ENCODE measurements at regions not wholly inside any gene's neighbourhood (a gene's known extent, or its start where the extent isn't known, plus 50 kb on each side); places are given as distances from the start of the nearest gene placed in this dataset.
"Not testable (repeated sequence)": the region's sequence is repeated elsewhere in the genome, so short reads cannot be mapped to it uniquely, and the experiment has no call there.

DNA sequence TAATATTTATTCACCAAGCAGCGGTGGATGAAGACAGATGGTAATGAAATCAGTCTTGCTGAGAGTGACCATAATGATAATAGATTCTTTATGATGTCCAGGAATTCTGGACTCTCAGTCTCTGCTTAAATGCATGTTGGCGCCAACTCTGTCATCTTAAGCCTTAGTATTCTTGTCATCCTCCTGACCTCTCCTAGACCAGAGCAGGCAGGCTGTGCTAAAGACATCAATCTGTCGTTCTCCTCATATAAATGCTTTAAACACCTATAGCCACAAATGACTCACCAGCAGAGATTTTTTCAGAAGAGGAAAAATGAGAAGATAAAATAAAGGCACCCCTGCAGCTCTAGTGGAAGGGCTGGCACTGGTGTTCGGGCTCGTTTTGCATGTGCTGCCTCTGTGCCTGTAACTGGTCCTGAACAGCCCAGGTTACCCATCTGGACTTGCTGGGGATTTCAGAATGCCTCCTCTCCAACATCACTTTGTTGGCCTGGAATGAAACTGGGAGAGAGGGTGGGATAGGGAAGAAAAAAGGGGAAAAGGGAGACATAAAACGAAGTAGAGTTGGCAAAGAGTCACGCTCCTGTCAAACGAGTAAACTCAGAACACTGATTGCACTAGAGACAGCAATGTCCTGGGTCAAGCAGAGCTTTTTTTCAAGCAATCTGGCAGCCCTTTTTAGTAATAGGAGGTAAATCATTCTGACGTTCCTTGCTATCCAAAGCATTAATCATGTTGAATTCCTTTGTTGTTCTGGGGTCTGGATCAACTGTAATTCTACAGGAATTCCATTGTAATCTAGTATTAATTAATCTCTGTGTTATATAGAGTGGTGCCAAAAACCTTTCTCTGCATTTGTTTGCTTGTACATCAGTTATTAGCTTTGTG, 195.5 kb upstream of the CLINT1 start:
- in situ Hi-C loops (cut with MboI; ENCODE audit: low sequenced_read_pairs) = no loop called here

DNA sequence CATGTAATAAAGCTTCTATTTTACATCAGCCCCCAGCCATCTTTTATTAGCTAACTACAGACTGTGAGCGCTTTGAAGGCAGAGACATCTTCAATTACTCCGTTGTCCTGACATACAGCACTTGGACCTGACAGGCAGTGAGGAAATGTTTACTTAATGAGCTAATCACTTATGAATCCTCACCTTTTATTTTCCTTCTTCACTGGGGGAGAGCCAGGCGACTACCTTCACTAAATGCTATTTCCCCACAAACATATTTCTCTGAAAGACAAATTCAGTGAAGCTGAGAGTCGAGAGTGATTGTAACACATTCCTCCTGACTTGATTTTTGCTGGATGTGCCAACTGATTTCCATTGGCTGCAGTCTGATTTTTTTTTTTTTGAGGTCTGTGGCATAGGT, 192.1 kb upstream of the CLINT1 start:
- in situ Hi-C loops (cut with MboI; ENCODE audit: low sequenced_read_pairs) = no loop called here

DNA sequence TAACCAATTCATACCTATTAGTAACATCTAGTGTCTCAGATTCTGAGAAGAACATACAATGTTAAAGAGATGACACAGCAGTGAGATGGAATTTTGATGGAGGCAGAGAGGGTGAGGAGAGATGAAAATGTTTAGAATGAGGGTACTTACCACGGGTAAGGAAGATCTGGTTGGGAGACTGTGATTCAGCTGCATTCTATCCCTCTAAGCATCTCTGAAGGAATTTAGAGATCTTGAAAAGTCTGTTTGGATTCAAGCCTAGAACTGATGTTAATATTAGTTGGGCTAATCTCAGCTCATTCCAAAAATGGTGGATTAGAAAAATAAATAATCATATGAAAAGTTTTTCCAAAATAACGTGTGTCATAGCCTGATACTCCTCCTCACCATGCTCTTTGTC, 191.5 kb upstream of the CLINT1 start:
- in situ Hi-C loops (cut with MboI; ENCODE audit: low sequenced_read_pairs) = no loop called here

DNA sequence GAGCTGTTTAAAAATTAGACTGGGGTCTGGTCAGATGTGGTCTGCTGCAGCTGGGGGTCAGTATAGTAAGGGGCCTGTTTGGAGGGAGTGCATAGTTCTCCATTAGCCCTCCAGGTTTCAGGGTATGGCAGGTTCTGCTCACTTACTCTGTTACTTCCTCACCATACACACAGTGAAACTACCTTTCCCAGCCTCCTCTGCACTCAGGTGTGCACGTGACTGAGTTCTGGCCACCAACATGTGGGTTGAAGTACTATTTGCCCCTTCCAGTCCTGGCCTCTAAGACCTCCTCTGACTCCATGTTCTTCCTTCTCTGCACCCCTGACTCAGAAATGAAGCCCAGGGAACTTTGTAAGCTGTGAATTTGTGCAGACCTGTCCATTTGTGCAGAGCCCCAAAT, 190.5 kb upstream of the CLINT1 start:
- in situ Hi-C loops (cut with MboI; ENCODE audit: low sequenced_read_pairs) = no loop called here

DNA sequence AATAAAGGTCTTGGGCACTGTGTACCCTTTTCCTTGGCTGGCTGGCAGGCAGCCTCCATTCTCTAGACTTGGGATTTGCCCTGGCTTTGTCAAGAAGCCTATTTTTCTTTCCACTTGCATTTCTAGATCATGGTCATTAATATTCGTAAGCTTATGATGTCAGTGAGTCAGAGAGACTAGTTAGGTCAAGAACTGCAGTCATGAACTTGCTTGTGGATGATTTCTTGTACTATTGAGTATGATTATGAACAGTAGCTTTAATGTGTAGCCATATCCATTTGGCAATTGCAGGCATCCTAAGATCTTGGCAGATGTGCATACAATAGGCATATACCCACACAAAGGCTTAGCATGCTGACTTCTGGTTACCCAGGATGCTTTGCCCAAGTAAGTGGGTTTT, 186.8 kb upstream of the CLINT1 start:
- in situ Hi-C loops (cut with MboI; ENCODE audit: low sequenced_read_pairs) = no loop called here

DNA sequence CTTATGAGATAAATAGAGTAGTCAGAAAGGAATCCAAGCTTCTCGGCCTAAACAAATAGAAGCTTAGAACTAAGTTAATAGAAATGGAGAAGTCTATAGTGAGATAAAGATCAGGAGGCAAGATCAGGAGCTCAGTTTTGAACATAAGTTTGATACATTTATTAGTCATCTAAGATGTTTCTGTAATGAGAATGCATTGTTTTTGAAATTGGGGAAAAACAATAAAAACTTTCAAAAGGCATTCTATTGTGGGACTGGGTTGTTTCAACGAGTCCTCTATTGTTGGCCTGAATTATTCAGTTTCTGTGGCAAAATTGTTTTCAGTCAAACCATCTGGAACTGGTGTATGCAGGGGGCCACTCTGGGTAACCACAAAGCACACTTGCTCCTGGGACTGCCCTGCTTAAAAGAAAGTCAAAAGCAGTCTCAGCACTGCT, 181.0 kb upstream of the CLINT1 start:
- in situ Hi-C loops (cut with MboI; ENCODE audit: low sequenced_read_pairs) = no loop called here

DNA sequence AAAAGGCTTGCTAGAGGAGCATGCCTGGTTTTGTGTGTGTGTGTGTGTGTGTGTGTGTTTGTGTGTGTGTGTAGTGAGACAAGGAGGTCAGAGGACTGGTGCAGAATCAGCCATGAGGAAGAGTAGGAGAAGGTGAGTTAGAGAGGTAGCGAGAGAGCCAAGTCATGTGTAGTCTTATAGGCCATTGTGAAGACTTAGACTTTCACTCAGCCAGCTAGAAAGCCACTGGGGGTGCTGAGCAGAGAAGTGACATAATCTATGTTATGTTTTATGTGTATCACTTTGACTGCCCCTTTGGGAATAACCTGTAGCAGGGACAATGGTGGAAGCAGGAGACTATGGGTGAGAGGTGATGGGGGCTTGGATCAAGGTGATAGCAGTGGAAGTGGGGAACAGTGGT, 180.5 kb upstream of the CLINT1 start:
- in situ Hi-C loops (cut with MboI; ENCODE audit: low sequenced_read_pairs) = no loop called here

DNA sequence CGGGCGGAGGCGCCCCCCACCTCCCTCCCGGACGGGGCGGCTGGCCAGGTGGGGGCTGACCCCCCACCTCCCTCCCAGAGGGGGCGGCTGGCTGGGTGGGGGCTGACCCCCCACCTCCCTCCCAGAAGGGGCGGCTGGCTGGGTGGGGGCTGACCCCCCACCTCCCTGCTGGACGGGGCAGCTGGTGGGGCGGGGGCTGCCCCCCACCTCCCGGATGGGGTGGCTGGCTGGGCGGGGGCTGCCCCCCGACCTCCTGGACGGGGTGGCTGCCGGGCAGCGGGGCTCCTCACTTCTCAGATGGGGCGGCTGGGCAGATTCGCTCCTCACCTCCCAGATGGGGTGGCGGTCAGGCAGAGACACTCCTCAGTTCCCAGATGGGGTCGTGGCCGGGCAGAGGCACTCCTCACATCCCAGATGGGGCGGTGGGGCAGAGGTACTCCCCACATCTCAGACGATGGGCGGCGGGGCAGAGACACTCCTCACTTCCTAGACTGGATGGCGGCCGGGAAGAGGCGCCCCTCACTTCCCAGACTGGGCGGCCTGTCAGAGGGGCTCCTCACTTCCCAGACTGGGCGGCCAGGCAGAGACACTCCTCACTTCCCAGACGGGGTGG, 178.1 kb upstream of the CLINT1 start:
- in situ Hi-C loops (cut with MboI; ENCODE audit: low sequenced_read_pairs) = not testable (repeated sequence)

DNA sequence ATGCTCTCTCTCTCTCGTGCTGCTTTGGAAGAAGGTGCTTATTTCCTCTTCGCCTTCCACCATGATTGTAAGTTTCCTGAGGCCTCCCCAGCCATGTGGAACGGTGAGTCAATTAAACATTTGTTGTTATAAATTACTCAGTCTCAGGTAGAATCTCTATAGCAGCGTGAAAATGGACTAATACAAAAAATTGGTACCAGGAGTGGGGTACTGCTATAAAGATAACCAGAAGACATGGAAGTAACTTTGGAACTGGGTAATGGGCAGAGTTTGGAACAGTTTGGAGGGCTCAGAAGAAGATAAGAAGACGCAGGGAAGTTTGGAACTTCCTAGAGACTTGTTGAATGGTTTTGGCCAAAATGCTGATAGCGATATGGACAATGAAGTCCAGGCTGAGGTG, 175.6 kb upstream of the CLINT1 start:
- in situ Hi-C loops (cut with MboI; ENCODE audit: low sequenced_read_pairs) = not testable (repeated sequence)

DNA sequence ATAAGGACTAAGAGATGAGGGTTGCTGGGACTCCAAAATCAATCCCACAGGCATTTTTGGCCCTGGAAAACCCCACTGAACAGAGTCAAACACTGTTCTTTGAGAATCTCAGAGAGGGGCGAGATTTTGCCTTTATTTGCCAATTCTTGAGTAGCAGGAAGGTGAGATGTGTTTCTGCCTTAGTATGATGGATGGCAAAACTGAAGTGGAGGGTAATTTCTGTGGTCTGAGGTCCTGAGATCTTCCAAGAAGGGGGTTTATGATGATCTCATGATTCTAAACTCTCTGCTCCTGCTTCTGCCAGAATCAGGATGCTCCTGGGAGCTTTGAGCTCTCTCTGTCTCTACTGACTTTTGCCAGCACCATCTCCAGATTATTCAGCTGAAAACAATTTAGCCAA, 174.8 kb upstream of the CLINT1 start:
- in situ Hi-C loops (cut with MboI; ENCODE audit: low sequenced_read_pairs) = no loop called here

DNA sequence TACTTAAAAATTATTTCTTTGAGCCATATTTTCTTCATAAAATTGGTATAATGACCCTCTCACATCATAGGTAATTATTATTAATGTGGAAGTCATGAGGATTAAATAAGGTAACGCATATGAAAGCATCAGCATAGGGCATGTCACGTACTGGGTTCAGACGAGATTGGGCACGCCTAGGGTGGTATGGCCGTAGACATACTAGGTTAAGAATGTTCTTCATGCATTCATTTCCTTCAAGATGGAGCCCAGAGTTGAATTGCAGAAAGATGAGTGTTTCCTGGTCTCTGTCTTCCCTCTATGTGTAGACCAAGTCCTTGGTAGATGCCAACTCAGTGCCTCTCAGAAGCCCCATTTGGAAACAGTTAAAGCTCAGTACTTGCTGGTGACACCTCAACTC, 174.1 kb upstream of the CLINT1 start:
- in situ Hi-C loops (cut with MboI; ENCODE audit: low sequenced_read_pairs) = no loop called here

DNA sequence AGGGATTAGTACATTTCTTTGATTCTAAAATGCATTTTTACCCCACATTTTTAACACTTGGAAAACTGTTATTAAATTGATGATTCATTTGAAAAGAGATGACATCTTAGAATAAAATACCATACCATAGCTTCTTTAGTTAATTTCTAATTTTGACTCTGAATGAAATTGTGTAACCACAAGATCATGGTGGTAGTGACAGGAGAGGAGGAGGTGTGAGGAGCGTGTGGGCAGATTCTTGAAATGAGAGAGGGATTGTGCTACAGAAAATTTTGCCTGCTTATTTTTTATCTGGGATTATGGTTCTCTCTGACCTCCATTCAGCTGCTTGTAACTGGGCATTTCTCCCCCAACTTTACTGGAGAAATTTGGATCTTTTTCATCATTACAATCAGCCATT, 173.3 kb upstream of the CLINT1 start:
- in situ Hi-C loops (cut with MboI; ENCODE audit: low sequenced_read_pairs) = no loop called here

DNA sequence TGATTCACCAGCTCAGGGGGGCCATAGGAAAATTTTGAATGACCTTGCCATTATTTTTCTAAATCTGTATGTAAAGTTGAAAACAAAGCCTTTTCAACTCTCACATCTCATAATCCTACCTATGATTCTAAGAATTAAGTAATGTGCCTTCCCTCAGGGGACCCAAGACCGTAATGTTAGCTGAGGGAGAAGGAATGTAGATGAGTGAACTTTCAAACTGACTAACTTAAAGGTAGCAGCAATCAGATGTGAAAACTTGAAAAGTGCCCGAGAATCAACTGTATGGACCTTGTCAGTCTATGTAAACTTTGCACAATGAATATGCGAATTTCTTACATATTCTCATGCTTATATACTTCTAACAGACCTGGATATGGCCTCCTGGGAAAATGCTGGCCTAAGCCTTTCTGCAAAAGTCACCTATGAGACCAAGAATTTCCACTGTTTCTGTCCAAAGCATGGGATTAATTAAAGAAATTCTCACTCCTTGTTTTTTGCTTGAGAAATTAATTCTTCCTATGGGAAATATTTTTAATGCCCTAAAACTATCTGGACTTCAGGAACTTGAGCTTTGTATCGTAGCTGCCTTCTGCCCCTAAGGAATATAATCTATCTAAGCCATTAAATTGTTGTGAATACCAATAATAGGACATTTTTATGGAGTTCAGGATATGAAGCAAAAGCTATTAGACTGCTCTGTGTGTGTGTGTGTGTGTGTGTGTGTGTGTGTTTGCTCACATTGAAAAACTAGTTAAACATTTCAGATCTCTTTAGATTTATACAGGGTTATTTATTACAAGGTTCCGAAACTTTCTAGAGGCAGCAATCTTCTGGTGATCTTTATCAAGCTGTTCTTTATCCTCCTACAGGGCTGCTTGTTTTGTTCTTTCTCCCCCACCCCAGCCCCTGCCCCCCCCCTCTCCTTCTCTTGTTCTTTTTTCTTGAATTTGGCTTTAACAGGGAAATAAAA, 169.1 kb upstream of the CLINT1 start:
- in situ Hi-C loops (cut with MboI; ENCODE audit: low sequenced_read_pairs) = no loop called here

DNA sequence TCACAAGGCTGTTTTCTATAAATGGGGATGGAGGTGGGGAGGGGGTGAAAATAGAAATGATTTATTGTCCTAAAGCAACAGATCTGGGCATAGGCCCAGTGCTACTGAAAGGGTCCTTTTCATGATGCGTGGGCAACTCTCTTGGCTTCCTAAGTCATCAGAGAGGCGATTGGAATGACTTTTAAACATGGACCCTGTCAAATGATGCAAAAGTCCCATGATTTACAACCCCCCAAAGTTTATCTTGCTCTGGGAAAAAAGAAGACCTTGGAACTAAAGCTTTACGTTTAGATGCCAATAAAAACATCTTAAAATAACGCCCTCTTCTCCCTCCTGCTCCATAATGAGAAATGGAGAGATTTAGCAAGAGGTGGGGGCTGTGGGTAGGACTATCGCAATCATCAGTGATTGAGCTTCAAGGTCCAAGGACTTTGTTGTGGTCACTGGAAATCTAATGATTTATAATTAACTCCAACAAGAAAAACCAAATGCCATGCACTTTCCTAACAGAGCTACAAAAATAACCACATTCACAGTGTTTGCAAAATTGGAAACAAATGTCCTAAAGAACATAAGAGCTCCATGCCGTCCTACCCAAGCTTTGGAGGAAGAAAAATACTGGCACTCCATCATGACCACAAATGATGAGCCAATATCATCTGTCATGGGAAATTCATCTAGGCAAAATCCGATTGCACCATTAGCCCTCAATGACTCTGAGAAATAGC, 167.5 kb upstream of the CLINT1 start:
- in situ Hi-C loops (cut with MboI; ENCODE audit: low sequenced_read_pairs) = no loop called here

DNA sequence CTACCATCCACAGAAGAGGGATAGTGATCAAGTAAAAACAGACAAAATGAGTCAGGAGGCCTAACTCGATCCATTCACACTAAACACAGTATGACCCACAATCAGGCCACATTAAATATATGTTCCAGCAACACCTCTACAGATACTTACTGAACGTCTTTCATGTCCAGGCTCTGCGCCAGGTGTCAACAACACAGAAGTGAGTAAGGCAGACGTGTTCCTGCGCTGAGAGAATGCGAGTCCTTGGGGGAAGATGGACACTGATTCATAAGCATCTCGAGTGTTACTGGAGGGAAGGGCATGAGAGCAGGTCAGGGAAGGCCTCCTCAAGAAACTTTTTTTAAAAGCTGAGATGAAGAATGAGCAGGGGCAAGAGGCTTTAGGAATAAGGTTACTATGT, 164.3 kb upstream of the CLINT1 start:
- in situ Hi-C loops (cut with MboI; ENCODE audit: low sequenced_read_pairs) = no loop called here

DNA sequence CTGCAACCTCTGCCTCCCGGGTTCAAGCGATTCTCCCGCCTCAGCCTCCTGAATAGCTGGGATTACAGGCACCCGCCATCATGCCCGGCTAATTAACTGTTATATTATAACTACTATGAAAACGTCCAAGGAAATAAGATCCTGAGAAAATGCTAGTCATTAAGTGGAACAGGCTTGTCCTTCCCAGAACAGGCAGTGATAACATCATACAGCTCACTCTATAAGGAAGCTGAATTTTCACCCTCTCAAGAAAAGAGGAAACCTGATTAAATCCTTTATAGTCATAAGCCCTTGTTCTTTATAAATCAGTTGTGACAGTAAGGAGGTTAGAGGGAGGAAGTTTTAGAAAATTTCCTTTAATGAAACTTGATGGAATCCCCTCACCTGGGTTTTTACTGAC, 163.9 kb upstream of the CLINT1 start:
- in situ Hi-C loops (cut with MboI; ENCODE audit: low sequenced_read_pairs) = no loop called here

DNA sequence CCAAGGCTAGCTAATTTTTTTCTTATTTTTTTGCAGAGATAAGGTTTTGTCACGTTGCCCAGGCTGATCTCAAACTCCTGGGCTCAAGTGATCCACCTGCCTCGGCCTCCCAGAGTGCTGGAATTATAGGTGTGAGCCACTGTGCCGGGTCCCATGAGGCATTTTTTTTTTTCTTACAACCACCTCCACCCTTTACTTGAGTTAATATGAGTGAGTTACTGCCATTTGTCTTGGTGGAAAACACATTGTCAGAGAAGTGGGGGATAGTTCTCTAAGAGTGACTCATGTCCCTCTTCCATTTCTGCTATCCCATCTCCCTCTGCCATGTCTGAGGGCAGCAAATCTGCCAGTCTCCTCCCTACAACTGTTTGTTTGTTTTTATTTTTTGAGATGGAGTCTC, 163.4 kb upstream of the CLINT1 start:
- in situ Hi-C loops (cut with MboI; ENCODE audit: low sequenced_read_pairs) = no loop called here

DNA sequence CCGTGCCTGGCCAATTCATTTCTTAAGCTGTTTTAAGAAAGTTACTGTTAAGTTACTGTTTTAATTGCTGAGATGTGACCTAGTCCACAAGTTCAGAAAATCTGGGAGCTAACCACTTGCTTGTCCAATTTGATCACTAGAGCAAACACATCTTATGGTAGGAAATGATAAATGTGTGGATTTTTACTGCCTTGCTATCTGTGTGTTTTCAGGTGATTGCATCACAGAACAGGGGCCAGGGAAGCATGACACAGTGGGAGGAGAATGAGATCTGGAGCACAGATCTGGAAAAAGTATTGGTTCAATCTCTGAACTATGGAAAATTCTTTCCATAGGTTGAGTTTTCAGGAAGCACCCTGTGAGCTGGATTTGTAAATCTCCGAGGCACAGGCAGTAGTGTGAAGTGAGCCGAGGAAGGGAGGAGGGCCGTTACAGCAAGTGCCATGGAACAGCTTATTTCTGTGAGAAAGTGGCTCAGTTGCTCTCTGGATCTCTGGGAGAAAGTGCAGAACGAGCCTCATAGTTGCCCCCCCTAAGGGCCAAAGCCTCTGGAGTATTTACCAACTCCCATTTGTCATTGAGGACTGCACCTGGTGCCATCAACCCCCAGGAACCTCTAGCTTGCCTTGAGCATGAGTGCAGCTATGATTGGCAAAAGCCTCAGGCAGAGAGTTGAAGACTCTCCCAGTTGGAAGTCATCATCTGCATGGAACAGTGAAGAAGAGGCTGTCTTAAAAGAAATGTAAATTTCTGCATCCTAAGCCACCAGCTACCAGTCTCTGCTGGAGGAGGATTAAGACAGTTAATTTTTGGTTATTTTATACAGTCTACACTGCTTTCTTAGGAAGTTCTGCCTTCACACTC, 161.8 kb upstream of the CLINT1 start:
- in situ Hi-C loops (cut with MboI; ENCODE audit: low sequenced_read_pairs) = no loop called here

DNA sequence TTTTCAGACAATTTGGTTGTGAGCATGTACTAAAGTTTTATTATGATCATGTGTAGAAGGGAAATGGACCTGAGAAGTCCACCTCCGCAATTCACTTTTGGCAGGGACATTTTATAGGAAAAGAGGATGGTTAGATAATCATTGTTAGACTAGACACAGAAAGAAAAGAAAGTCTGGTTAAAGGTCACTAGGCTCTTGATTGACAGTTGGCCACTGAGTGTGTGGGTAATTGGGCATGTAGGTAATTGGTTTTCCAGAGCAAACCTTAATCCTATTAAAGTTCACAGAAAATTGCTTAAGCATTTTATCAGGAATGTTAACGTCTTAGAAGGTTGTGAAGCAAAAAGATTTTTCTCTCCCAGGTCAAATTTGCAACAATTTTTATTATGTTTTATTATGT, 158.5 kb upstream of the CLINT1 start:
- in situ Hi-C loops (cut with MboI; ENCODE audit: low sequenced_read_pairs) = no loop called here

DNA sequence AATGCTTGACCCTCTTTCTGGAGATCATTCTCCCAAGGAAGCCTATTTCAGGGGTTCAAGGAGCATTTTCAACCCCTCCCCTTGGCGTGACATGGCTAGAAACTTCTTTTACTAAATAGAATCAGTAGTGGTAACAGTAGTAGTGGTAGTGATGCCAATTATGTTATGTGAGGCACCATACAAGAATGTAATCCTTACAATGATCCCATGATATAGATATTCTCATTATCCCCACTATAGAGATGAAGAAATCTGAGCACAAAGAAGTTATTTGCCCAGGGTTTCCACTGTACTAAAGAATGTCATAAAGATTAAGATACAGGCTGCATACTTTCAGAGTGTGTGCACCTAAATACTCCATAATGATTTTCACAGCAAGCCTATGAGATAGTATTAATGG, 155.4 kb upstream of the CLINT1 start:
- in situ Hi-C loops (cut with MboI; ENCODE audit: low sequenced_read_pairs) = no loop called here

All from HL-60/S4 treated with phorbol 12-myristate 13-acetate at 8.2 ng/mL for 4 days and 3 days (cell line).